KG1 (cell line): ENCODE measurements at regions not wholly inside any gene's neighbourhood (a gene's known extent, or its start where the extent isn't known, plus 50 kb on each side); places are given as distances from the start of the nearest gene placed in this dataset.
"Not testable (repeated sequence)": the region's sequence is repeated elsewhere in the genome, so short reads cannot be mapped to it uniquely, and the experiment has no call there.

ENCODE experiments used
- DNase-seq: peaks from one replicate; lab custom pipeline; 2025; lab: John Stamatoyannopoulos, UW

DNA sequence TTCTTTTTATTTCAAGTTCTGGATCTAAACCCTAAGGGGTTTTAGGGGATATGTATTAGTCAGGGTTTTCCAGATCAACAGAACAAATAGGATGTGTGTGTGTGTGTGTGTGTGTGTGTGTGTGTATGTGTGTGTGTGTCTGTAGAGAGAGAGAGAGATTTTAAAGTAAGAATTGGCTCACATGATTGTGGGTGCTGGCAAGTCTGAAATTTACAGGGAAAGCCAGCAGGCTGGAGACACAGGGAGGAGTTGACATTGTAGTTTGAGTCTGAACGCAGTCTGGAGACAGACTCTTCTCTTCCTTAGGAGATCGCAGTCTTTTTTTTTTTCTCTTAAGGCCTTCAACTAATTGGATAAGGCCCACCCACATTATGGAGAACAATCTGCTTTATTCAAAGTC lies 428.8 kb upstream of the TBL1XR1 start:
- no peak for DNase-seq

DNA sequence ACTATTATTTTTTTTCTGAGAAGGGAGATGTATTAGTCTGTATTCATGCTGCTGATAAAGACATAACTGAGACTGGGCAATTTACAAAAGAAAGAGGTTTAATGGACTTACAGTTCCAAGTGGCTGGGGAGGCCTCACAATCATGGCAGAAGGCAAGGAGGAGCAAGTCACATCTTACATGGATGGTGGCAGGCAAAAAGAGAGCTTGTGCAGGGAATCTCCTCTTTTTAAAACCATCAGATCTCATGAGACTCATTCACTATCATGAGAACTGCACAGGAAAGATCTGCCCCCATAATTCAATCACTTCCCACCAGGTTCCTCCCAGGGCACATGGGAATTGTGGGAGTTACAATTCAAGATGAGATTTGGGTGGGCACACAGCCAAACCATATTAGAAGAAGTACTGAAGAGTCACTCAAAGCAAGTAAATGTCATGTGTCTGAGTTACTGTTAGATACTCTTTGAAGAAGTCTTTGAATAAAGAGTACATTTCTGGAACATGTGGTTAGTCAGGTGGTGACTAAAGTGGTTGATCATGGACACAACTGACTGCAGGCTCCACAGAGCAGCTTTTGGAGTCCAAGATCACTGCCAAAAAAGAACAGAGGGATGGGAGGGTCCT lies 430.9 kb upstream of the TBL1XR1 start:
- not testable (repeated sequence) for DNase-seq

DNA sequence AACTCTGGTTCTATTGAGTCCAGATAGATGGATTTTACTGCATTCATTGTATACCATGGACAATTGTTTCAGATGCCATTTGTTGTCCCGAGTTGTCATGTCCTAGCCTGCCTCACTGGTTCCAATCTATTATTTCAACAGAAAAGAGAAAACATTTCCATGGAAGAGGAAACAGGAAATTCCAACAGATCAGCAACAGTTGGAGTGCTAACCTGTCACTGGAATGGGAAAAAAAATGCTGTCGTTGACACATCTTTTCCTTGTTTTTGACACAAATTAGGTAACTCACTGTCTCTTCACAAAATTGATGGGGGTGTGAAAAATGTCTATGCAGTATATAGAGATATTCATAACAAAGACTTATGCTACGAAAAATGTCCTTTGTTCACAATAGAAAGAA lies 432.0 kb upstream of the TBL1XR1 start:
- DNase-seq, result no peak

DNA sequence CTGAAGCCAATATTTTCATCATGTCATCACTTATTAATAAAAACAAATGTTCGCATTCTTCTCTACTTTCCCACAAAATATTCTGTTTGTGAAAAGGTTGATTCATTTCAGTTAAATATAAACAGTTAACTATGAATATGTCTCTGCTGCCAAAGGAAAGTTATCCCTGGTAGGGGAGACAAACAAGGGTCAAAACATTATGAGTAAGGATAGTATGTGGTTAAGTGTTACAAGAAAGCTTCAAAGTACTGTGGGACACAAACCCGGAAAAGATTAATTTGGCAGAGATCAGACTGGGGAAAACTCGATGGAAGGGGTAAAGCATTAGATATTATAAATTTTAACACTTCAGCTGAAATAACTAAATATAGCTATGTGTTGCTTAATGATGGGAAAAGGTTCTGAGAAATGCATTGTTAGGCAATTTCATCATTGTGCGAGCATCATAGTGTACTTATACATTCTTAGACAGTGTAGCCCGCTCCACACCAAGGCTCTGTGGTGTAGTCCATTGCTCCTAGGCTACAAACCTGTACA lies 436.5 kb upstream of the TBL1XR1 start:
- no peak for DNase-seq

DNA sequence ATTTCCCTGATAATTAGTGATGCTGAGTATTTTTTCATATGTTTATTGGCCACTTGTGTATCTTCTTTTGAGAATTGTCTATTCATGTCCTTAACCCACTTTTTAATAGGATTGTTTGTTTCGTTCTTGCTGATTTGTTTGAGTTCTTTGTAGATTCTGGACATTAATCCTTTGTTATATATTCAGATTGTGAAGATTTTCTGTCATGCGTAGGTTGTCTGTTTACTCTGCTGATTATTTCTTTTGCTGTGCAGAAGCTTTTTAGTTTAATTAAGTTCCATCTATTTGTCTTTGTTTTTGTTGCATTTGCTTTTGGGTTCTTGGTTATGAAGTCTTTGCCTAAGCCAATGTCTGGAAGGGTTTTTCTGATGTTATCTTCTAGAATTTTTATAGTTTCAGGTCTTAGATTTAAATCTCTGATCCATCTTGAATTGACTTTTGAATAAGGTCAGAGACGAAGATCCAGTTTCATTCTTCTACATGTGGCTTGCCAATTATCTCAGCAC lies 438.4 kb upstream of the TBL1XR1 start:
- DNase-seq, result not testable (repeated sequence)

DNA sequence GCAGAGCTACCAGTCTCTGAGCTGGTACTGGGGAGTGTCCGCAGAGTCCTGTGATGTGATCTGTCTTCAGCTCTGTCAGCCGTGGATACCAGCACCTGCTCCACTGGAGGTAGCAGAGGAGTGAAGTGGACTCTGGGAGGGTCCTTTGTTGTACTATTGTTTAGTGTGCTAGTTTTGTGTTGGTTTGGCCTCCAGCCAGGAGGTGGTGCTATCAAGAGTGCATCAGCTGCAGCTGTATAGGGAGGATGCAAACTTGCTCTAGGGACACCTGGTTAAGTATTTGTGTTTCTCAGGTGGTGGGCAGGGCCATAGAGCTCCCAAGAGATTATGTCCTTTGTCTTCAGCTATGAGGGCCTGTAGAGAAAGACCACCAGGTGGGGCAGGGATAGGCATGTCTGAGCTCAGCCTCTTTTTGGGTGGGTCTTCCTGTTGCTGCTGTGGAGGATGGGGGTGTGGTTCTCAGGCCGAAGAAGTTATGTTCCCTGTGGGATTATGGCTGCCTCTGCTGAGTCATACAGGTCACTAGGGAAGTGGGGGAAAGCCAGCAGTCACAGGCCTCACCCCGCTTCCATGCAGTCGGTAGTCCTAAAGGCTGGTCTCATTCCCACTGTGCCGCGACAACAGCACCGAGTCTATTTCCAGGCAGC lies 443.2 kb upstream of the TBL1XR1 start:
- no peak for DNase-seq

DNA sequence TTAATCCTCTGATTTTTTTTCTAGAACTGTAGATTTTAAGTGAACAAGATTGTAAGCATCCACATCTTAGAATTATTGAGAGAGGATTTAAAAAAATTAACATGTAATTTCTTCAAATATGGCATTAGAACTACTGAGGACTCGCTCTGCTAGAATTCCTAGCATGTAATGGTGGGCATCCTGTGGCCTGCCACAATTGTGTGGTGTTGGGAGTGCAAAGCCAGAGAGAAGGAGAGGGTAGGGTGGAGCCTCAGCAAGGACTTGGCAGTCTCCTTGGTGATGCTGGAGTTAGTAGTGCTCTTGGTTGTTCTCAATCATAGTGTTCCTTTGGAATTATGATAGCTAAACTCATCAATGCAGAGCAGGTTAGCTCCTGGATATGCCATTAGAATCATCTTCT lies 443.9 kb upstream of the TBL1XR1 start:
- DNase-seq, result no peak

DNA sequence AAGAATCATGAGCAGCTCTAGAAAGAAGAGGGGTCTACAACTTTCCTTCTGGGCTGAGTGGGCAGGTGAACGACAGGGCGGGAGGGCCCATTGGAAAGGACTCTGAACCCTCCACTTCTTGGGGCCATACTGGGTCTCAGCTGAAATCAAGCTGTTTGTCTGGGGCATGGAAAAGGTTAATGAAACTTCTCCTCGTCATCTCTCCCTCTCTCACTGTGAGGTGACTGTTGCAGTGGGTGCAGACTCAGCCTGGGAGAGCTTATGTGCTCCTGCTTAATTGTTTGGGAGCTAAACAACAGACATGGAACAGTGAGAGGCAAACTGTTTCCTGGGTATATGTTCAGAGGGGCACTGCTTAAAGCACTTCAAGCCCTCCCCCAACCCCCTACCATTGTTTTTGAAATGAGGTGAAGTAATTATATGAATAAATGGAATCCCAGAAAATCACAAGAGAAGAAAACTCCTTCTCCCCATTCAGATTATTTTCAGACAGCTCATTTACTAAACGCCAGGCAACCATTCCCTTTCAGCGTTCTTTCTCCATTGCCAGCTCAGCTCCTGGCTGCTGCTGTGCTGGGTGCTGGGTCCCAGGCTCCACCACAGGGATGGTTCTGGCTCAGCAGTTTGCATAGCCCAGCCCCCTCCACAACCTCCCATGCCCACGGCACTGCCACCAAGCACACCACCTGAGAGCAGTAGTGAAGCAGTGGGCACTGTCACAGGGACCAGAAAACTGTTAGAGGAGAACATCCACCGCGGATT lies 444.9 kb upstream of the TBL1XR1 start:
- DNase-seq, result no peak

DNA sequence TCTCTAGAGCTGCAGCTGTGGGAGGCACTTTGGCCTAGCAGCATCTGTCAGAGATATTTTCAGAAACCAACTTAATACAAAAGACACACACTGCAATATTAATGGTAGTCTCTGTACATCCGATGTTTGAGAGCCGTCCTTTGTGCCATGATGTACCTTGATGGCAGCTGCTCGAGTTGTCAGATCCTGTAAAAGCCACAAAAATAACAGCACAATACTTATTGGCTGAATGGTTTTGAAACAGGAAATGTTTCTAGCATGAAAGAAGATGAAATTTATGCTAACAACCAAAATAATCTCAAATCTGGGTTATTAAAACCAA lies 445.5 kb upstream of the TBL1XR1 start:
- DNase-seq, result no peak

DNA sequence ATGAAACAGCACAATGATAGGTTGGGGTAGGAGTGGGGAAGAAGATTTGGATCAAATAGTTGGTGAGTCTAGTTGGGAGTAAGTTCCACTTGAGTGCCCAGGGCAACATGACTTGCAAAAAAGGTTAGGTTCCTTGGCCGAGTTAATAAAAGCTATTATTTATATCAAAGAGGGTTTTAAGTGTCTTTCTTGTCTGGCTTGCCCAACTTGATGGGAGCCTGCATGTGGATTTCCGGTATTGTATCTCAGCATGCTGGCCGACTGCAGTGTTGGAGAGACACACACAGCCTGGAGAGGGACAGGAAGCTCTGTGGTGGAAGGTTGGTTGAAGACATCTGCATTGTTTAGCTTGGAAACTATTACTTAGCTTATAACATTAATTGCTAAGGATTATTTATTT lies 449.5 kb upstream of the TBL1XR1 start:
- DNase-seq, result peak; percentile 30

DNA sequence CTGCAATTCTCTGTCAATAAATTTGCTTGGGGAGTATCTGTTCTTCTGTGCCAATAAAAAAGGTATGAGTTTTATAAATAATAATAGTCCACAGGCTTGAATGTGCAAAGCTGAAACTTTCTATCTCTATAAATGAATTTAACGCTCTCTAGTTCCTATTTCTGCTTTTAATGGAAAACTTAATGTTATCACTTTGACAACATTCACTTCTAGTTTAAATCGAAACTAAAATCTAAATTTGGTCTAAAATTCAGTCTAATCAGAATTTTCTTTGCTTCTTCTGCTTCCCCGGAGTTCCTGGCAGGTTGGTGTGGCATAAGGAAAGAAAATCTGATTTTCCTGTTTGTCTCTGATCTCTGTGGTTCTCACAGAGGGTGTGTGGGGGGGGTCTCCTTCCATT lies 450.1 kb upstream of the TBL1XR1 start:
- no peak for DNase-seq

DNA sequence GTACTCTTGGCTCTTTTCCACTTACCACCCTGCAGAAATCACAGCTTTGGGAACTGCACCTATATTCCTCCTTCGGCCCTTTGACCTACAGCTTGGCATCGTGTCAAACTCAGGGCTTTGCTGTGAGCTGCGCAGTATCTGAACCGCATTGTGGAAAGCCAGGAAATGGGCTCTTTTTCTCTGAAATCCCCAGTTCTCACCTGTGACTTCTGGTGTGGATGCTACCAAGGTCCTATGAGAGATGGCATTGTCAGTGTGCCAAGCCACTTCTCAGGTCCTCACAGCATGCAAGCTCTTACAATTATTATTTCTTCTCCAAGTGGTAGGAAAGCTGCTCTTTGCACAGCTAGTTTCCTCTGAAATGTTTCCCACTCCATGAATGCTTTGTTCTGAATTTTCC lies 450.6 kb upstream of the TBL1XR1 start:
- DNase-seq, result no peak

DNA sequence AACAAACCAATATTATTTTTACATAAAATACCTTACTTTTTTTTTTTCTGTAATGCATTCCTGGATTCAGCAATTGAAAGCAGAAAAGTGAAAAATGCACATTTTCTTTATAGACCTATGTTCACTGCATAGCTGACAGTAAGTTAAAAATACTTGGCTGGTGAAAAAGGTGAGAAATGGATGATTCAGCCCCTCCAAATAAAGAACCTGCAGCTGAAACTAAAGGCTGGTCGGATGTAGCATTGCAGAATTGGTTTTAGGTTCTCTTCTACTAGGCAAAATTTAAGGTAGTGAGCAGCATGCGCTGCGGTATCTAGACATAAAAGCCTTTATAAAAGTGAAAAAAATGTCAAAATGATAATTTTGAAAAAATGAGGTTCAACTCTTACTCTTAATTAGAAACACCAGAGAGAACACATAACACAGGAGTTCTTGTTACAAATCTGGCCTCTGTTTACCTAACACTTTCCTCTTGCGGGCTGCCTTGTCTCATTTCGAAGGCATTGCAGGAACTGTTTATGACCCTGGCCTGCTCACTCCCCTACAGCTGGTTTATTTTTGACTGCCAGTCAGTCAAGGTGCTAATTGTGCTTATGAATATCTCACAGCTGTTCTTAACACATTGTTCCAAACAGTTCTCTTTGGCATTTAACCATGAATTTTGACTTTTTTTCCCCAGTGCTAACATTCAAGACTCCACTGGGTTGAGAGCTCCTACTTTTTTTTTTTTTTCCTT lies 455.4 kb upstream of the TBL1XR1 start:
- DNase-seq, result no peak

DNA sequence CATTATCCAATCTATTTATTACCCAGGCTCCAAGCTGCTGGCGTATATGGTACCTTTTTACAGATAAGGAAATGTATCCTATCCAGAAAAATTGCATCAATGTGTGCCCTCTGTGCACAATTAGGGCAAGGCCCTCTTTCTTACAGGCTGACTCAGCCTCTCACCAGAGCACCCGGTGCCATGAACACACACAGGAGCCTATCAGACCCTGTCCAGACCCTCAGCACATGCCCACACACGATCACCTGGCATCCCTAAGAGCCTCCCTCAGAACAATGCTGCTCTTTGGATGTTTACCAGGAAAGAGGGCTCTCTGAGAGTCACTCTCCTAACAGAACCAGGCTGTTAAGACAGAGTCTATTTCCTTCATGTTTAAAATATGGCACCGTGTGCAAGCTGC lies 460.0 kb upstream of the TBL1XR1 start:
- no peak for DNase-seq

DNA sequence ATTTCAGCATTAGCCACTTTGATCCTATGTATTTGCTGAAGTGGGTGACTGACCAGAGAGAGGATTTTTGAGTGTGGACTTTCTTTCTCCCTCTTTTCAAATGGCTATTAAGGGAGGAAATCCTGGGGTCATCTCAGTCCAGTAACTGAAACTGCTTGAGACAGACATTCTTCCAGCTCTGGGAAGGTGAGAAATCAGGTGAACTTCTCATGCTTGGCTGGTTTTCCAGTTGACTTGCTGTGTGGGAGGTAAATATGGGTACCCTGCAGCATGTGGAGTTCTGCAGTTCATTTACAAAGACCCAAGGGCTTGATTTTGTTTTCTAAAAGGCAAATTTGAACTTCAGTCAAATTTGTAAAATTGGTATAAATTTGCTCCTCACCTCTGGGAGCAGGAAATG lies 461.1 kb upstream of the TBL1XR1 start:
- no peak for DNase-seq

DNA sequence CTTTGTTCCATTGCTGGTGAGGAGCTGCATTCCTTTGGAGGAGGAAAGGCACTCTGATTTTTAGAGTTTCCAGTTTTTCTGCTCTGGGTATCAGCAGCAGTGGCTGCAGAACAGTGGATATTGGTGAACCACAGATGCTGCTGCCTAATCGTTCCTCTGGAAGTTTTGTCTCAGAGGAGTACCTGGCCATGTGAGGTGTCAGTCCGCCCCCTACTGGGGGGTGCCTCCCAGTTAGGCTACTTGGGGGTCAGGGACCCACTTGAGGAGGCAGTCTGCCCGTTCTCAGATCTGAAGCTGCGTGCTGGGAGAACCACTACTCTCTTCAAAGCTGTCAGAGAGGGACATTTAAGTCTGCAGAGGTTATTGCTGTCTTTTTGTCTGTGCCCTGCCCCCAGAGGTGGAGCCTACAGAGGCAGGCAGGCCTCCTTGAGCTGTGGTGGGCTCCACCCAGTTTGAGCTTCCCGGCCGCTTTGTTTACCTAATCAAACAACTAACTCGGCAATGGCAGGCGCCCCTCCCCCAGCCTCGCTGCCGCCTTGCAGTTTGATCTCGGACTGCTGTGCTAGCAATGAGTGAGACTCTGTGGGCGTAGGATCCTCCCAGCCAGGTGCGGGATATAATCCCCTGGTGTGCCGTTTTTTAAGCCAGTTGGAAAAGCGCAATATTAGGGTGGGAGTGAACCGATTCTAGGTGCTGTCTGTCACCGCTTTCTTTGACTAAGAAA lies 467.3 kb upstream of the TBL1XR1 start:
- not testable (repeated sequence) for DNase-seq

DNA sequence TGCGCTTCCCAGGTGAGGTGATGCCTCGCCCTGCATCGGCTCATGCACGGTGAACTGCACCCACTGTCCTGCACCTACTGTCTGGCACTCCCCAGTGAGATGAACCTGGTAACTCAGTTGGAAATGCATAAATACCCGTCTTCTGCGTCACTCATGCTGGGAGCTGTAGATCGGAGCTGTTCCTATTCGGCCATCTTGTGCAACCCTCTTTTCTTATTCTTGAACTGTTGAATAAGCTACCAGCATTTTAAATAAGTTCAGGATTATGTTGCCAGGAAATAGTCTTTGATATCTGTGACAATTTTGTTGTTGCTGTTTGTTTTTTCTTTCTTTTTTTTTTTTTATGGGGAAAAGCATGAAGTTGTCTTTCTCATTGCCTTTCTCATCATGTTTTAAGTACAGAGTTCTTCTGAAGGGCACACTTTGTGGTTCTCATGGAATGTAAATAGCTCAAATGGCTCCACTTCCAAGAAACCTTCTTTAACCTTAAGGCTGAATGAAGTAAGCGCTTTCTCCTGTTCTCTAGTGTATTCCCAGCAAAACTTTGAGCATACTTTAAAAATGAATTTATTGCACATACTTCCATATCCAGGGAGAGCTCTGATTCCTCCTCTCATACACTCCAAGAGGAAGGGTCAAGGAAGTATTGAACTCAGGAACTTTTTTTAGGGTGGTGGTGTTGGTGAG lies 468.0 kb upstream of the TBL1XR1 start:
- no peak for DNase-seq

DNA sequence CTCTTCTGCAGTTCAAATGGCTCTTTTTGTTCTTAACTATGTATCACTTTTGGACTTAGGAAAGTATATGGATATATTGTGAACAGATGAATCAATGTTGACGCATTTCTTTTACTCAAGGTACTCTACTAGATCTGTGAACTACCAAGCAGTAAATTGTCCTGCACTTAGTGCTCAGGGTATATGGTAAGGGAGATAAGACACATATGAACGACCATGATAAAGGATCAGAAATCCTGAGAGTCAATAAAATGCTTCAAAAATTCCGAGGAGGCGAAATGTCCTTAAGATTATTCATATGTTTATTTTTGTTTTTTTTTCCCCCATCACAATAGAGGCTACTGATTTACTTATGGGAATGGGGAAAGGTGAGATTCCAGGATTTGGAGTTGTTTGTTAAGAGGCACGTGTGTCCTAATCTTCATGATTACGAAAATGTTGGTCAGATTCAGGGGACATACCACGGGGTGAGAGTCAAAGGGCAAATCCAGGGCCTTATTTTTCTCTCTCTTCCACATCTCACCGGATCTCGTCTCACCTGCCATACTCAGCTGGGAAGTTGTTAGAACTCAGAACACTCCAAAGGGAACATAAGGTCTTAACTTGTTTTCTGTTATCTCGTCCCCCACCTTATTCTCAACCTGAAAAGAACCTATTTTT lies 475.1 kb upstream of the TBL1XR1 start:
- no peak for DNase-seq

DNA sequence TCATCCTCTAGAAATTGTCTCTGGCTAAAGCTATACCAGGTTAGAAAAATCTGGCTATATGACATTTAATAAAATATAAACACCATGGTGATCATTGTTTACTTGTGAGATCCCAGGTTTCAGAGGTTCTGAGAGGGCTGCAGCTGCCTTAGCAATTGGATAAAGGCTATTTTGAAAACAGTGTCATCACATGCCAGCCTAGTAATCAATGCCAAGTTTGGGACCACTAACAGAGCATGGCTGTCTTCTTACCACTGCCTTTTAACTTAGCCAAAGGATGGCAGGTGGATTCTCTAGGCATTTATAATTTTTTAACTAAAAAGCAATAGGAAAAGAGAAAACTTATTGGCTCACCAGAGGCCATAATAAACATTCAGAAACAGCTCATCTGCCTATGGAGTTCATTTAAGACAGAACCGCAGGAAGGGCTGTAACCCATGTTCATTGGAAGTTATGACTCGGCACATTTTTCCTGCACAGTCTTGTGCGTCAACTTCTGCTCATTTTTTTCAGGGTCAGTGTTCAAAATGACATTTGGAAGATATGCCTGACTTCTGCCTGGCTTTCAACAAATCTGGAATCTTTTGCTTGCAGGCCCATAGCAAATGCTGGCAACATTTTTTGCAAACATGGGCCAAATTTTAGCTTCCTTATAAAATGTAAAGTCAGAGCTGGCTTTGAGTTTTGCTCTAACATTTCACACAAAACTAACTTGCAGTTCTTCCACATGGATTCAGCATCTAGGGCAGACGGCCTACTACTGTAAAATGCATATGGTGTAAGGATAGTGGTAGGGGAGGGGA lies 476.0 kb upstream of the TBL1XR1 start:
- no peak for DNase-seq

DNA sequence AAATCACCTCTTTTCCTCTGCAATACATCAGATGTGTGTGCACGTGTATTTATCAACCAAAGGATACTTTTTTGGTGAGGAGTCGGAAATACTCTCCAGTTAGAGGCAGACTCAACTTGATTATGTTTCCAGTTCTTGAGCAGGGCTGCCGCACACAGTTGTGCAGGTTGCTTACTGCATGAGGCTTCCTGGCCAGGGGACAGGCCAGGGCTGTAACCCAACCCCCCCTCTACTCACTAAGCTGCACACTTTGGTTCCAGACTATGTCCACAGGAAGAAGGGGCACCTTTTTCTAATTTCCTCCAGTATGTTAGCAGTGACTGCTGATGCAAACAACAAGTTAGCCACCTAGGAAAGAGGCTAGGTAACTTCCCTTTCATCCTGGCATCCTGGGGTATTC lies 476.9 kb upstream of the TBL1XR1 start:
- DNase-seq, result no peak
